Omental fat pad (tissue), 3 donors: ENCODE measurements at regions not wholly inside any gene's neighbourhood (a gene's known extent, or its start where the extent isn't known, plus 50 kb on each side); places are given as distances from the start of the nearest gene placed in this dataset.
"Not testable (repeated sequence)": the region's sequence is repeated elsewhere in the genome, so short reads cannot be mapped to it uniquely, and the experiment has no call there.

Source experiments
- ATAC-seq: fragments of 150-250 bp; one replicate; pipeline ENCODE4 v1.9.1; 2016; ENCODE audit warnings: mild to moderate bottlenecking, moderate library complexity; ENCODE audit not compliant: low FRiP score
- DNase-seq: peaks from one replicate; pipeline ENCODE4 v3.0.0-alpha.2; 2019; ENCODE audit warnings: low spot score
- CTCF ChIP-seq, 3 donors: fragments of 450-650 bp; IDR thresholded peaks; one replicate each; pipeline ENCODE4 v1.5.1; 2016 to 2017; ENCODE audit warnings: antibody characterized with exemption in 3 of 3, mild to moderate bottlenecking in 3 of 3, moderate library complexity in 2 of 3

- ATAC-seq (no peak), DNase-seq (no peak)
- TF ChIP-seq CTCF (IDR thresholded peaks at IDR 0.05) = no peak
These were observed 860.3 kb upstream of the SLC35B3 start for GRCh38 chr6:9295644-9296043.

- TF ChIP-seq CTCF (IDR thresholded peaks at IDR 0.05) = no peak
- ATAC-seq = no peak
- DNase-seq = no peak
These were observed 857.6 kb upstream of the SLC35B3 start for GRCh38 chr6:9292975-9293374.

- not testable (repeated sequence) for ATAC-seq, DNase-seq
These were observed 855.0 kb upstream of the SLC35B3 start for GRCh38 chr6:9290342-9290741.

- ATAC-seq = no peak
- no peak for DNase-seq
- no peak for TF ChIP-seq CTCF (IDR thresholded peaks at IDR 0.05)
These were observed 837.3 kb upstream of the SLC35B3 start for GRCh38 chr6:9272671-9273070.

- TF ChIP-seq CTCF (IDR thresholded peaks at IDR 0.05) = no peak
- no peak for DNase-seq
- ATAC-seq = no peak
These were observed 831.4 kb upstream of the SLC35B3 start for GRCh38 chr6:9266741-9267140.

- ATAC-seq (no peak), DNase-seq (no peak)
- no peak for TF ChIP-seq CTCF (IDR thresholded peaks at IDR 0.05)
These were observed 821.9 kb upstream of the SLC35B3 start for GRCh38 chr6:9257215-9257614.

GRCh38 chr6:9254251-9254650 lies 818.9 kb upstream of the SLC35B3 start:
- no peak for DNase-seq
- no peak for ATAC-seq
- TF ChIP-seq CTCF (IDR thresholded peaks at IDR 0.05) = no peak

- ATAC-seq = no peak
- TF ChIP-seq CTCF (IDR thresholded peaks at IDR 0.05) = no peak
- no peak for DNase-seq
These were observed 817.5 kb upstream of the SLC35B3 start for GRCh38 chr6:9252799-9253198.
